Ishikawa (cell line): ENCODE measurements at regions not wholly inside any gene's neighbourhood (a gene's known extent, or its start where the extent isn't known, plus 50 kb on each side); places are given as distances from the start of the nearest gene placed in this dataset.

Experiments
- CEBPB ChIP-seq: IDR thresholded peaks from 2 replicates; pipeline ENCODE4 v1.6.1; 2012
- CREB1 ChIP-seq: IDR thresholded peaks from 2 replicates; pipeline ENCODE4 v1.6.1; 2012; ENCODE audit warnings: low read depth
- EGR1 ChIP-seq: IDR thresholded peaks from 2 replicates; pipeline ENCODE4 v1.6.1; 2012
- EP300 ChIP-seq: IDR thresholded peaks from 2 replicates; pipeline ENCODE4 v1.6.1; 2012; ENCODE audit warnings: borderline replicate concordance
- FOXM1 ChIP-seq: IDR thresholded peaks from 2 replicates; pipeline ENCODE4 v1.6.1; 2012; ENCODE audit warnings: low read depth, borderline replicate concordance
- MAX ChIP-seq: IDR thresholded peaks from 2 replicates; pipeline ENCODE4 v1.6.1; 2012
- NFIC ChIP-seq: IDR thresholded peaks from 2 replicates; pipeline ENCODE4 v1.6.1; 2012
- RAD21 ChIP-seq: IDR thresholded peaks from 2 replicates; pipeline ENCODE4 v1.6.1; 2012; ENCODE audit warnings: low read depth
- REST ChIP-seq: IDR thresholded peaks from 2 replicates; pipeline ENCODE4 v1.6.1; 2012; ENCODE audit warnings: low read depth, mild to moderate bottlenecking
- TAF1 ChIP-seq: IDR thresholded peaks from 2 replicates; pipeline ENCODE4 v1.6.1; 2012; ENCODE audit warnings: low read depth, mild to moderate bottlenecking
- TCF12 ChIP-seq: IDR thresholded peaks from 2 replicates; pipeline ENCODE4 v1.6.1; 2012; ENCODE audit warnings: low read depth
- TEAD4 ChIP-seq: IDR thresholded peaks from 2 replicates; pipeline ENCODE4 v1.6.1; 2012
- USF1 ChIP-seq: IDR thresholded peaks from 2 replicates; pipeline ENCODE4 v1.6.1; 2012
- YY1 ChIP-seq: IDR thresholded peaks from 2 replicates; pipeline ENCODE4 v1.6.1; 2012; ENCODE audit warnings: low read depth
- ZBTB7A ChIP-seq: IDR thresholded peaks from 2 replicates; pipeline ENCODE4 v1.6.1; 2012; ENCODE audit warnings: low read depth

GRCh38 chr10:38209332-38209731 is 115.2 kb downstream of the ZNF37A start:
- TF ChIP-seq USF1 (no peak), CEBPB (no peak), TEAD4 (no peak), RAD21 (no peak), REST (no peak), TCF12 (no peak), TAF1 (no peak), MAX (no peak), EP300 (no peak)

- TF ChIP-seq REST (no peak), USF1 (no peak), CEBPB (no peak), EP300 (no peak), TEAD4 (no peak), EGR1 (no peak)
Observed at GRCh38 chr10:38212460-38212859, 118.3 kb downstream of the ZNF37A start.

GRCh38 chr10:38226385-38226784 is 132.2 kb downstream of the ZNF37A start:
- TF ChIP-seq CEBPB (no peak), REST (no peak), FOXM1 (no peak), CREB1 (no peak), NFIC (no peak), RAD21 (no peak), MAX (no peak), TCF12 (no peak), TEAD4 (no peak), EGR1 (no peak), EP300 (no peak), TAF1 (no peak)

GRCh38 chr10:38228394-38228793 is 134.3 kb downstream of the ZNF37A start:
- no peak for TF ChIP-seq TAF1
- TF ChIP-seq NFIC, result no peak
- TF ChIP-seq FOXM1, result no peak
- TF ChIP-seq EGR1, result no peak
- no peak for TF ChIP-seq RAD21
- TF ChIP-seq USF1, result no peak
- TF ChIP-seq REST, result no peak
- no peak for TF ChIP-seq MAX
- no peak for TF ChIP-seq CREB1
- no peak for TF ChIP-seq YY1
- TF ChIP-seq ZBTB7A, result no peak
- TF ChIP-seq TEAD4, result no peak
- TF ChIP-seq CEBPB, result no peak
